ENCODE measurements at regions not wholly inside any gene's neighbourhood (a gene's known extent, or its start where the extent isn't known, plus 50 kb on each side); places are given as distances from the start of the nearest gene placed in this dataset.
"Not testable (repeated sequence)": the region's sequence is repeated elsewhere in the genome, so short reads cannot be mapped to it uniquely, and the experiment has no call there.

GRCh38 chr10:30762620-30763019 lies 133.1 kb upstream of the LYZL2 start:
- DNase-seq: no peak

- no peak for DNase-seq
These were observed 129.9 kb upstream of the LYZL2 start for GRCh38 chr10:30759423-30759822.

DNA sequence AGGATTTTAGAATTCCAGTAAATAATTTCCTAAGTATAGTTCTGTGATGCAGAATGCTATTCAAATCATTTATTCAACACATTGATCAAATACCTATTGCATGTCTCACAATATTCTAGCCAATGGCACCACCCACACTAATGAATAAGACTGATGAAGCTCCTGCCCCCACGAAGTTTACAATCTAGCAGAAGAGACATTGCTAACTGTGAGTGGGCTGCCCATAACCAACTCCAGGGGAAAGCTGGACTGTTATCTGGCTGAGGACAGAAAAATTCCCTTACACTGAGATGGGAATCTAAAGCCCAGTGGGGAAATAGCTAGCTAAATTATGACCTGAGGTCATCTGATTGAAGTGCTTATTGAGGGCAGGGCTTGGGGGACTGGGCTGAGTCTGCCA lies 128.8 kb upstream of the LYZL2 start:
- no peak for DNase-seq

DNA sequence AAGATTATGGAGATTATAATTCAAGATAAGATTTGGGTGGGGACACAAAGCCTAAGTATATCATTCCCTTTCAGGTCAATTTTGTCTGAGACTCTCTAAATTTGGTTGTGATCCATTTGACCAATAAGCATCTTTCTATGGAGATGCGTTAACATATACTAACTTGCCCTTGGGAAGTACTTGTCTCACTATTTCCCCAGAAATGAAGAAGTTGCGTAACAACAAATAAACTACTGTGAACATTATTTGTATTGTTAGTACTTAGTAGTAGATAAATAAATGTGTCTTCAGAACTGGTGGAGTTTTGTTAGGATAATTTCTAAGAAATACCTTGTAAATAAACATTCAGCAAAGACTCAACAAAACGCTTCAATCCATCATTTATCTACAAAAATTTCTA lies 127.3 kb upstream of the LYZL2 start:
- no peak for DNase-seq

DNA sequence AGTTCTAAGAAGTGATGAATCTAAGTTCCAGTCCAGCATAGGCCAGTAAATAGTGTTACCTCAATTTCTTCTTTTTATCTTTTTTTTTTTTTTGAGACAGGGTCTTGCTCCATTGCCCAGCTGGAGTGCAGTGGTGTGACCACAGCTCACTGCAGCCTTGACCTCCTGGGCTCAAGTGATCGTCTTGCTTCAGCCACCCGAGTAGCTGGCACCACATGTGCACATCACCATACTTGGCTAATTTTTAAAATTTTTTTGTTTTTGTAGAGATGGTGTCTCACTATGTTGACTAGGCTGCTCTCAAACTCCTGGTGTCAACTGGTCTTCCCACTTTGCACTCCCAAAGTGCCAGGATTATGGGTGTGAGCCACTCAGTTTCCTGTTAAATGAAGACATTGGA lies 126.6 kb upstream of the LYZL2 start:
- no peak for DNase-seq

- no peak for DNase-seq
These were observed 125.9 kb upstream of the LYZL2 start for GRCh38 chr10:30755441-30755953.

GRCh38 chr10:30752481-30752881 lies 122.9 kb upstream of the LYZL2 start:
- no peak for DNase-seq

DNA sequence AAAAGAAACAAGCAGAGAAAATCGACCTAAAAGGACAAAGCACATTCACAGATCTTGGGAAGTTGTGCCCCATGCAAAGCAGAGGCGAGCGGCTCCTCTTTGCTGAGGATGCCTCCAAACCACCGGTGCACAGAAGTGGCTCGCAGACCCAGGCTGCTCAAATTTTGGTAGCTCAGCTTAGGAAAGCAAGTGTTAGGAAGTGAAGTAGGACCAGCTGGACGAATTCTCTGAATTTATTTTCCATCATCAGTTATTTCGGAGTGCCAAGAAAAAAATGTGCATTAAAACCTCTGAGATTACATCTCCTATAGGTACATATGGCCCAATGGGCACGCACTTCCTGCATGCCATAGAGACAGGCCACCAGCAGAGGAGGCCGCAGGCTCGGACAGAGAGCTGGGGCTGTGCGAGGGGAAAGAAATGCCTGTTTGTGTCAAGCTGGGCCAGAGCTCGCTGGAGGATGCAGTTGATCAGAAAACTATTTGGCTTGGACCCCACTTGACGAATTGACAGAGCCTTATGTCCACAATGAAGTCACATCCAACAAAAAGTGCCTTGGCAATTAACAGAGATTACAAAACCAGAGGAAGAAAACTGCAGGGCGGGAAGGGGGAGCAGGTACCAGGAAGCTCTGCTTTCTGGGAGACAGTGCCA lies 122.3 kb upstream of the LYZL2 start:
- DNase-seq: no peak

GRCh38 chr10:30750971-30751677 lies 121.6 kb upstream of the LYZL2 start:
- DNase-seq: no peak

- DNase-seq: no peak
These were observed 119.8 kb upstream of the LYZL2 start for GRCh38 chr10:30749385-30749784.

GRCh38 chr10:30748152-30748973 lies 118.8 kb upstream of the LYZL2 start:
- no peak for DNase-seq

GRCh38 chr10:30747633-30748032 lies 118.1 kb upstream of the LYZL2 start:
- no peak for DNase-seq

DNA sequence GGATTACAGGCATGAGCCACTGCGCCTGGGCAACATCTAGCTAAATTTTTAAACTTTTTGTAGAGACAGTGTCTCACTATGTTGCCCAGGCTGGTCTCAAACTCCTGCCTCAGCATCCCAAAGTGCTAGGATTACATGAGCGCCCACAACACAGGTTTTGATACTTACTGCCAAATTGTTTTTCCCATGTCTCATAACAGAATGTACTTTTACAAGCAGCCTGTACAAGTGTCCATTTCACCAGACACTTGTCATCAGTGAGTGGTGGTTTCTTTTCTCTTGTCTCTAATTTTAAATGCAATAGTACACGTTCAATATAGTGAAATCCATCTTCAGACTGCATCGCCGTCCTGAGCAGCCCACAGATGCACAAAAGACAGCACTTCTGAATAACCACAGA lies 116.4 kb upstream of the LYZL2 start:
- no peak for DNase-seq

- DNase-seq: no peak
These were observed 114.6 kb upstream of the LYZL2 start for GRCh38 chr10:30744106-30744505.

GRCh38 chr10:30743586-30743985 lies 114.0 kb upstream of the LYZL2 start:
- no peak for DNase-seq

GRCh38 chr10:30742471-30742870 lies 112.9 kb upstream of the LYZL2 start:
- DNase-seq: no peak

- DNase-seq: not testable (repeated sequence)
These were observed 111.2 kb upstream of the LYZL2 start for GRCh38 chr10:30740774-30741173.

- DNase-seq: no peak
These were observed 108.9 kb upstream of the LYZL2 start for GRCh38 chr10:30738416-30738815.

DNA sequence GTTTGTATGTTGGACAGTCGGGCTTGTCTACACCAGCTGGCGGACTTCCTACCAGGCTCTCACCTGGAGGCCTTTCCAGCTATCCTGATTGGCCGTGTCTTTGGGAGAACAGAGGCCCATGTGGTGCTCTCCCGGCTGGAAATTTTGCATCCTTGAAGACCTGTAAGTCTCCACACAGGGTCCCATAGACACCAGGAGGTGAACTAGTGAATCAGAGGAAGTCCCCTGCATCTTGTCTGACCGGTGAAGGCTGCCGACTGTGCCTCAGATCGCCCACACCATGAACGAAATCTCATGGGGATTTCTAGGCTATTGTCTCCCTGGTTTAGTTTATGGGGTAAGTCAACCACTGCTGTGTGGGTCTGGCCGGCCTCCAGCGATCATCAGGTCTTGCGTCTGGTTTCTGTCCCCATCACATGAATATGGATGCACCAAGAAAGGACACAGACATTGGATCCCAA lies 108.4 kb upstream of the LYZL2 start:
- DNase-seq: no peak

DNA sequence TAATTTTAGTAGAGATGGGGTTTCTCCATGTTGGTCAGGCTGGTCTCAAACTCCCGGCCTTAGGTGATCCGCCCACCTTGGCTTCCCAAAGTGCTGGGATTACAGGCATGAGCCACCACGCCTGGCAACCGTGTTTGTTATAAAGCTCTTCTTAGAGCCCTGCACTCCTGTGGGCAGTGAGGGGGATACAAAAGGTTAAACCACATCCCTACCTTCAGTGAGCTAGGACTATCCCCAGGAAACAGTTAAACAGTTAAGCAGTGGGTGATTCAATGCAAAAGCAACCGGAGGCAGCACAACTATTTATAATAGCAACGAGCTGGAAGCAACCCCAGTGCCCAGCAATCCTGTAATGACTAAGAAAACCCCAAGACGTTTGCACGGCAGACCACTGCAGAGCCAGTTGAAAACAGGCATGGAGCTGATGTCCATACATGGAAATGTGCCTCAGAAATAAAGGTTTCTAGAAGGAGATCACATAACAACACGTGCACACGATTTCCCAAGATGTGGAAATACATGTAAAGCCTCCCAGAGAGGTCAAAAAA lies 107.2 kb upstream of the LYZL2 start:
- DNase-seq: no peak

DNA sequence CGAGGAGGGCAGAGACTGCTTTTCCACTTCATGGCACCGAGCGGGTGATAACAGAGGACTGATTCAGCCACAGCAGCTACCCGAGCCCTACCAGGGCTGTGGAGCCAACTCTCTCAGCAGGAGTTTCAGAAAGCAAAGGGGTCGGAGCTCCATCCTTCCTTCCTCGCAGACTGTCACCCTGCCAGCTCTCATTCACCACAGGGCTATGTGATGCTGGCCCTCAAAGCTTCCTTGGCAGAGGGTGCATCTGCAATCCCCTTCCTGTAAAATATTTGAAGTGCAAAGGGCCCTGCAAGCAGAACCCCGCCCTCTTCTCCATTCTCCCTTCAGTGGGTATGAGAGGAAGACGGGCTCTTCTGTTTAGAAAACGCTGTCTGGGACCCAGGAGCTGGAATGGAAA lies 105.3 kb upstream of the LYZL2 start:
- DNase-seq: no peak

DNA sequence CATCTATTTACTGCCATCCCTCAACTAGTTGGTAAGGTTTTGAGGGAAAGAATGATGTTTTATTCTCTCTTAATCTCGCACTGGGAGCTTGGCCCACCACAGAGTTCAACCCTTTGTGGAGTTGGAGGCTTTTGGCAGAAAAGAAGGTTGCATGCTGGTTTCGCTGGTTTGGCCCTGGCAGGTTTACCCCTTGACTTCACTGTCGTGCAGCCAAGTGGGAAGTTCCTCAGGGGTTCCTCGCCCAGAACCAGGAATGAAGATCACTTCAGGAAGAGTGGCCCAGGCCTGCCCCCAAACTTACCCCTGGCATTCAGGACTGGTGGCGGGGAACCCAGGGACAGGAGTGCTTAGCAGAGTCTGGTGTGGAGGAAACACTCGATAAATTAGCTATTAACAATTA lies 103.1 kb upstream of the LYZL2 start:
- DNase-seq: no peak

DNA sequence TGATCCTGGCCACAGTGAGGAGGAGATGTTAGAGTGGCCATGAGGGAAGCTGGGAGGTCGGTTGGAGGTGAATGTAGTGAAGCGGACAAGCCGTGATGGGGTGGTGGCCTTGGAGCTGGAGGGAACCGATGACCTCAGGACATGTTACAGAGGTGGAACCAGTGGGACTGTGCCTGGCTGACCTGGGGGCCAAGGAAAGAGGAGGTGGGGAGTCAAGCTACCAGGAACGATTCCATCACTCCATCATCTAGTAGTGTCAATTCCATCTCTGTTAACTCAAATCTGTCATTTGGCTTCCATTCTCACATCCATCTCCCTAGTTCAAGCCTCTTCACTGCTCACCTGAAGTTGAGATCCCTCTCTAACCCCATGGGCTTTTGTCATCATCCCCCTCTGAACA lies 102.4 kb upstream of the LYZL2 start:
- no peak for DNase-seq
